ENCODE measurements at regions not wholly inside any gene's neighbourhood (a gene's known extent, or its start where the extent isn't known, plus 50 kb on each side); places are given as distances from the start of the nearest gene placed in this dataset.

GRCh38 chr9:12973710-12974109, 198.9 kb downstream of the LURAP1L start:
- TF ChIP-seq, protein P1, sequence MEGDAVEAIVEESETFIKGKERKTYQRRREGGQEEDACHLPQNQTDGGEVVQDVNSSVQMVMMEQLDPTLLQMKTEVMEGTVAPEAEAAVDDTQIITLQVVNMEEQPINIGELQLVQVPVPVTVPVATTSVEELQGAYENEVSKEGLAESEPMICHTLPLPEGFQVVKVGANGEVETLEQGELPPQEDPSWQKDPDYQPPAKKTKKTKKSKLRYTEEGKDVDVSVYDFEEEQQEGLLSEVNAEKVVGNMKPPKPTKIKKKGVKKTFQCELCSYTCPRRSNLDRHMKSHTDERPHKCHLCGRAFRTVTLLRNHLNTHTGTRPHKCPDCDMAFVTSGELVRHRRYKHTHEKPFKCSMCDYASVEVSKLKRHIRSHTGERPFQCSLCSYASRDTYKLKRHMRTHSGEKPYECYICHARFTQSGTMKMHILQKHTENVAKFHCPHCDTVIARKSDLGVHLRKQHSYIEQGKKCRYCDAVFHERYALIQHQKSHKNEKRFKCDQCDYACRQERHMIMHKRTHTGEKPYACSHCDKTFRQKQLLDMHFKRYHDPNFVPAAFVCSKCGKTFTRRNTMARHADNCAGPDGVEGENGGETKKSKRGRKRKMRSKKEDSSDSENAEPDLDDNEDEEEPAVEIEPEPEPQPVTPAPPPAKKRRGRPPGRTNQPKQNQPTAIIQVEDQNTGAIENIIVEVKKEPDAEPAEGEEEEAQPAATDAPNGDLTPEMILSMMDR (IDR thresholded peaks at IDR 0.05), result no peak
- TF ChIP-seq EZH2phosphoT487 (IDR thresholded peaks at IDR 0.05), result no peak
